ENCODE measurements at regions not wholly inside any gene's neighbourhood (a gene's known extent, or its start where the extent isn't known, plus 50 kb on each side); places are given as distances from the start of the nearest gene placed in this dataset.

DNA sequence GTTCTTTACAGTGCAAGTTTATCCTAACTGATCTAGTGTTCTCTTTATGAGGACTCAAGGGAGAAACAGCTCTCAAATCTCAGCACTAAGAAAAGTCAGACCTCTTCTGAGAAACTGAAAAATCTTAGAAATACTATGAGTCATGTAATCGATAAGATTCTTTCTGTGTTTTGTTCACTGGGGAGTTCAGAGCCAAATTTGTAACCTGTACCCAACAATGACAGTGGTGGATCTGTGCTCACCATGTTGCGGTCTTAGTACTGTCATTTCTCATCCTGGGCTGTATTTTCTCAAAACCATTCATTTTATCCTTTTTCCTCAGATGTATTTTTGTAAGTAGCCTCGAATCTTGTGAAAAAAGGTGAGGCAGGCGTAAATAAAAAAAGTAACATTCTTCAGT lies 146.4 kb downstream of the ACER2 start:
- no peak for TF ChIP-seq JUND (IDR thresholded peaks at IDR 0.05; ENCODE audit: low read depth)
- DNase-seq (ENCODE audit: low read depth in 1 of 2, low spot score in 1 of 2) = no peak
- in situ Hi-C loops (cut with HindIII; ENCODE audit: low pct_unique_long_range_greater_than_20kb, low sequenced_read_pairs) = no loop called here

DNA sequence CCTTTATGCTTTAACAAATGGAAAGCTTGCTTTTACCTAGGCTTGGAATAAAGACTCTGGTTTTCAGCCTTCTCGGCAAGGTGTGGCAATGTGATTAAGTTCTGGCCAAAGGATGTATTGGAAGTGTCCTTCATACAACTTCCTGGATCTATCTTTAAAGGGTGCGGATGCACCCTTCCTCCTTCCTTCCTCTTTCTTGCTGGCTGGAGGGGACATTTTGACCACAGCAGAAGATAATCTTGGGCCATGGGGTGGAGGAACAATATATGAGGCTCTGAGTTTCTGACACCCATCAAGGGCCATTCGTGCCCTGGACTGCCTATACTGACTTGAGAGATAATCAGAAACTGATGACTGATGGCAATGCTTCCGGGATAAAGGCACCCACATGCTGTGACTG lies 145.7 kb downstream of the ACER2 start:
- in situ Hi-C loops (cut with HindIII; ENCODE audit: low pct_unique_long_range_greater_than_20kb, low sequenced_read_pairs) = no loop called here
- no peak for TF ChIP-seq JUND (IDR thresholded peaks at IDR 0.05; ENCODE audit: low read depth)
- DNase-seq (ENCODE audit: low read depth in 1 of 2, low spot score in 1 of 2) = no peak

DNA sequence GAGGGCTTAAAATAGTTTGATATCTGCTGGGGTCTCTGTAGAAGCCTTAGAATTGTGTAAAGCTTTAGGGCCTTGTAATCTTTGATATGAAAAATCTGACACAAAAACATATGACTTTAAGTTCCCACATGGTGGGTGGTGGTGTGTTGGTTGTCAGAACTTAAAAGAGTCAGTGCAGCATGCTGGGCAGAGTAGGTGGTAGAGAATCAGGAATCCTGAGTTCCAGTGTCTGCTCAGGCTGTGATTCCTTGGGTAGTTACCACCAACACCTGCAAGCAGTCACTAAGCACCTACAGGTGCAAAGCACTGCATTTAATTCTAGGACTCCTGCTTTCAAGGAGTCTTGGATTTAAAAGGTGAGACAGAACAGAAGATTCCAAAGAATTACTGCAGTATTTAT lies 144.6 kb downstream of the ACER2 start:
- TF ChIP-seq JUND (IDR thresholded peaks at IDR 0.05; ENCODE audit: low read depth) = no peak
- no peak for DNase-seq (ENCODE audit: low read depth in 1 of 2, low spot score in 1 of 2)
- in situ Hi-C loops (cut with HindIII; ENCODE audit: low pct_unique_long_range_greater_than_20kb, low sequenced_read_pairs) = no loop called here

DNA sequence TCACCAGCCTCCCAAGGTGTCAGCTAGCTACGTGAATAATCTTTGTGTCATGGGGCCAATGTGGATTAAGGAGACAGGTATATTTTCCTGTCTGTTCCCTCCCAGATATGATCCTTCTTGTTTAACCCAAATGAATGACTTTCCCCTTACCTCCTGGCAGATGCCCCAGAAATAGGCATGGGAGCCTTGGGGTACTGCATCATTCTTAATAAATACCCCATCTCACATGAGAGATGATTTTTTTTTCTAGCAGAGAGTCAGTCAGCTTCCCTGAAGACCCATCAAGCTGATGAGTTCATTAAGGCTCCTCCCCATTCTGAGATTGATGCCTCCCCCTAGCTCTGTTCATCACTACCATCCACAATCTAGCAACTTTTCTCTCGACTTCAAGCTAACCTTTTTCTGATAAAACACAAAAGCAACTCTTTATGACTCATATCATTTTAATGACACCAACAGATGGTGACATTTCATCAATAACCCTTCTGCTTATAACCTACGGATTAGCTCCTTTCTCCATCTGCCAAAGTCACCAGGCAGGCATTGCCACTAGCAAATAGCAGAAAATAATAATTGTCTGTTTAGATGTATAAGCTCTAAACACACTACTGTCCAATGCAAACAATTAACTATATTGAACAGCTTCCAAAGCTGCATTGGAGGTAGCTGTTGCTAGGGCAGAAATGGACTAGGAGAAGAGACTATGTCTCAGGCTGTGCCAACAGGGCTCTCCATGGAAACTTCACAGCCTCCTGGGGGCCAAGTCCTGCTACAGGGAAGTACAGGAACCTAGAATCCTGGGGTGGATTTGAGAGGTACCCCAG lies 143.7 kb downstream of the ACER2 start:
- in situ Hi-C loops (cut with HindIII; ENCODE audit: low pct_unique_long_range_greater_than_20kb, low sequenced_read_pairs) = no loop called here
- no peak for TF ChIP-seq JUND (IDR thresholded peaks at IDR 0.05; ENCODE audit: low read depth)
- peak in 1 of 2 experiments; percentile 9 for DNase-seq (ENCODE audit: low read depth in 1 of 2, low spot score in 1 of 2)

DNA sequence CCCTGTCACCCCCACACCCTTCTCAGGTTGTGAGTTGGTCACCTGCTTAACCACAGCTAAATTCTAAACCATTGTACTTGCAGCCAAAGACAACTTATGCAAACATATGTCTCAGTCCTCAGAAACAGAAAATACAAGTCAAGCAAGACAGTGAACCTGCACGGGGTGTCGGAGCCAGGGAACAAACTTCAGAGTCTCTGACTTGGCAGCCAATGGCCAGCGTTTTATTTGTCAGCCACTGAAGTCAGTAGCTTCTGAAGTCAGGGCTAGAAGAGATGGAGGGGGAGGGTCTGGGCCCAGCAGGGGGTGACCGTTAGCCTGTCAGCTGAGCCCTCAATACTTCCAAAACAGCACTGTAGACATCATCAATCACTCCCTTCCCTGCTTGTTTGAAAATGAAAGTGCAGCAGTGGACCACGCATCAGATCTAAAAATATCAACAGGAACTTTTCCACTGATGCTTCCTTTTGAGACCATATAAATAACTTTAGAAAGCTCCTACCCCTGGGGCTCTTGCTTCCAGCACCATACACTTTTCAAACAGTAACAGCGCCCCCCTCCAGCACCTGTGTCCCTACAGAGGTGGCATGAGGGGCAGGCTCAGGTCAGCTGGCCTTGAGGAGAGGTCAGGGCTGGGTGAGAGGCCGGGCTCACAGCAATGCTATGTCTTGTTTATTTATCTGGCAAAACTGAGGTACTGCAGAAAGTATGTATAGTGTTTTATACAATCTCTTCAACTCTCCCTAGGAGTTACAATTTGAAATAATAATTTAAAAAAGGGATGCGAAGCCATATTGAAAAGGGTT lies 142.5 kb downstream of the ACER2 start:
- in situ Hi-C loops (cut with HindIII; ENCODE audit: low pct_unique_long_range_greater_than_20kb, low sequenced_read_pairs) = no loop called here
- peak in 1 of 2 experiments; percentile 75 for DNase-seq (ENCODE audit: low read depth in 1 of 2, low spot score in 1 of 2)
- TF ChIP-seq JUND (IDR thresholded peaks at IDR 0.05; ENCODE audit: low read depth) = no peak

DNA sequence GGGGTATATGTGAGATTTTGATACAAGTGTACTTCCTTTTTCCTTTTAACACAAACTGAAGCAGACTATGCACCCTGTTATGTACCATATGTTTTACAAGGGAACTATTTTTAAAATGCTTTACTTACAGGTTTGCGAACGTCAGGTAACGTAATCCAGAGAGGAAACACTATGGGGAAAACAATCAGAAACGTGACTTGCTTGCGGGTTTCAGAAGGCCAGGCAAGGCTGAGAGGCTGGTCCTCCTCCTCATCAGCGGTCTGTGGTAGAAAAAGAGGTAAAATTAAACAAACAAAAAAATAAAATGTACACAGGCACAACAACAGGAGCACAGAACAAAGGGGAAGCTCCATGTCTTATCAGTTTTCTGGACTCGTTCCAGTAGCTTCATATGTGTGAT lies 141.2 kb downstream of the ACER2 start:
- TF ChIP-seq JUND (IDR thresholded peaks at IDR 0.05; ENCODE audit: low read depth) = no peak
- in situ Hi-C loops (cut with HindIII; ENCODE audit: low pct_unique_long_range_greater_than_20kb, low sequenced_read_pairs) = no loop called here
- DNase-seq (ENCODE audit: low read depth in 1 of 2, low spot score in 1 of 2) = no peak

DNA sequence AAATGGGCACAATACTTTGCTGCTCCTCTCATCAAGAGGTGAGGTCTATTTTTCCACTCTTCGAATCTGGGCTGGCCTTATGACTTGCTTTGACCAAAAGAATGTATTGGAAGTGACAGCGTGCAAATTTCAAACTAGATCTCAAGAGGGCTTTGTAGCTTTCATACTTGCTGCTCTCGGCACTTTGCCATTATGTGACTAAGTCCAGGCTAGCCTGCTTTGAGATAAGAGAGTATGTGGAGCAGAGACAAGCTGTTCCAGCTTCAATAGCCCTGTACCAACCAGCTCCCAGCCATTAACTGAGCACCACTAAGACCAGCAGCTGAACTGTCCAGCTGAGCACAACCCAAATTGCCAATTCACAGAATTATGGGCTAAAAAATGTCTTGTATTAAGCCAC lies 124.6 kb downstream of the ACER2 start:
- no peak for DNase-seq (ENCODE audit: low read depth in 1 of 2, low spot score in 1 of 2)
- TF ChIP-seq JUND (IDR thresholded peaks at IDR 0.05; ENCODE audit: low read depth) = no peak
- in situ Hi-C loops (cut with HindIII; ENCODE audit: low pct_unique_long_range_greater_than_20kb, low sequenced_read_pairs) = no loop called here

DNA sequence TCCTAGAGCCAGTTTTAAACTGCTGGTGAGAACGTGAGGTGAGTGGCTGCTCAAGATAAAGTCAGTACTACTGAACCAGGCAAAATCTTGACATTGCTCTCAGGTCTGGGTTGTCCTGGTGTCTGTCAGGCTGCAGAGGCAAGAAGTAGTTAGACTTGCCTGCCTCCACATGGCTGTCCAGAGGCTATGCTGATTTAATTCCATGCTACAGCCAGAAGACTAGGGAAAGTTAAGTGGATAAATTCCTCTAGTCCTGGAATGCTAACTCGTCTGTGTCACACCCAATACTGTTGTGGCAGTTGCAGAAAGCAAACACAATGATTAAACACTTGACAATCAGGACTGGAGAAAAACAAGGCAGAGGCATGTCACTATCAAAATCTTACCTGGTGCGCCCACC lies 118.9 kb downstream of the ACER2 start:
- peak in 1 of 2 experiments; percentile 10 for DNase-seq (ENCODE audit: low read depth in 1 of 2, low spot score in 1 of 2)
- in situ Hi-C loops (cut with HindIII; ENCODE audit: low pct_unique_long_range_greater_than_20kb, low sequenced_read_pairs) = no loop called here
- no peak for TF ChIP-seq JUND (IDR thresholded peaks at IDR 0.05; ENCODE audit: low read depth)

DNA sequence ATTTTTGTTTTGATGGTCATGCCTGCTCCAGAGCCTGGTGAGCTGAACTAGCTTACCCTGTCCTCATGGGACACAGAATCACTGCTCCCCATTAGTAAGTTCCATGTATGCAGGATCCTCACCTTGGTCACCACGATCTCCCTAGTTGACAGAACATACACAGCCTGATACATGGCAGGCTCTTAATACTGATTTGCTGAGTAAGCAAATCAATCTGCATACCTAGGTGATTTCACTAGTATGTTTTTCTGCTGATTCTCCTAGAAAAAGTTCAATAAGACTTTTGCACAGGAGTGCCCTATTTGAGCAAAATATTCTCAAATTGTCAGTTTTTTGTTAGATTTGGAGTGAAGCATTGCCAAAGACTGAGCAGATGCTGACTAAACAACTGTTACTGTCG lies 113.7 kb downstream of the ACER2 start:
- in situ Hi-C loops (cut with HindIII; ENCODE audit: low pct_unique_long_range_greater_than_20kb, low sequenced_read_pairs) = no loop called here
- DNase-seq (ENCODE audit: low read depth in 1 of 2, low spot score in 1 of 2) = no peak
- no peak for TF ChIP-seq JUND (IDR thresholded peaks at IDR 0.05; ENCODE audit: low read depth)

DNA sequence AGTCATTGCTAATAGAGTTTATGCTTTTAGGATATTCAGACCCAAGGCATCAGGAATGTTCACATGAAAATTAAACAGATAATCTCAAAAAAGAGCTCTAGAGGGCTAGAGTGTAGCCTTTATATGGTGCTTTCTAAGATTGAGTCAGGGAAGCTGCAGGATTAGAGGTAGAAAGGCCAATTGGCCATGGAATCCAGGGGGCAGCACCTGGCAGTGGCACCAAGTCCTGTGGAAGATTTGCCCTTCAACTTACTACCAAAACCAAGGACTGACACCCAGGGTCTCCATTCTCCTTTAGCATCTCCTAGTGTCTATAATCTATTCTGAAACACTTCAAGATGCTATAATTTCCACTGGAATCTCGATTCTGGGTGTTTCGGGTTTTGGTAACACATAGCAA lies 112.4 kb downstream of the ACER2 start:
- no peak for DNase-seq (ENCODE audit: low read depth in 1 of 2, low spot score in 1 of 2)
- TF ChIP-seq JUND (IDR thresholded peaks at IDR 0.05; ENCODE audit: low read depth) = no peak
- in situ Hi-C loops (cut with HindIII; ENCODE audit: low pct_unique_long_range_greater_than_20kb, low sequenced_read_pairs) = no loop called here

DNA sequence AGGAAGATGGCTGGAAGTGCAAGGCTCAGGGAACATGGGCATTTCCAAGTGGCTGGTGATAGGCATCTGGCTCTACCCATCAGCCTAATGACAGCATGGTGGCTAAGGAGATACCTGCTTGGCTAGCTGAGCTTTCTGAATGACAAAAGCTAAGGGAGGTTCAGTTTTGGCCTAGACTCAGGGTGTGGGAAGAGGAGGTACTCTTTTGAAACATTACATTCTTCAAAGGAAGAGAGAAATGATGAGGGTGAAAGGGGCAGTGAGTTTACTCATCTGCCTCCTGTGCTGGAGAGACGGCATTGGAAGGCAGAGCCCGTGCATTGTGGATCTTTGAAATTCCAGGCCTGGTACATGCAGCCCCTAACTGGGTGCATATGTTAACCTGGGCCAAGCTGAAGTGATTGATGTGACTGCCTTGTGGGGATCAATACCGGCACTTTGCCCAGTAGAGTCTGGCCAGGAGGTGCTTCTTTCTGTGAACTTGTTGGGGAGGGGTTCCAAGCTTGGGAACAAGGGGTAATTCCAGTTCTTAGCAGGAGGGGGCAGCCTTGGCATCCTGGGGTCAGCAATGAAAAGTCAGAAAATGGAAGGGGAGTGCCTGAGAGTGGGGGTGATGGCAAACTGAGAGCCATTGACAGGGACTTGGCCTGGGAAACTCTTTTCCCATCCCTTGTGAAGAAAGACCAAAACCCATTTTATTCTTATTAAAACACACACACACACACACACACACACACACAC lies 108.6 kb downstream of the ACER2 start:
- in situ Hi-C loops (cut with HindIII; ENCODE audit: low pct_unique_long_range_greater_than_20kb, low sequenced_read_pairs) = no loop called here
- peak in 1 of 2 experiments; percentile 25 for DNase-seq (ENCODE audit: low read depth in 1 of 2, low spot score in 1 of 2)

DNA sequence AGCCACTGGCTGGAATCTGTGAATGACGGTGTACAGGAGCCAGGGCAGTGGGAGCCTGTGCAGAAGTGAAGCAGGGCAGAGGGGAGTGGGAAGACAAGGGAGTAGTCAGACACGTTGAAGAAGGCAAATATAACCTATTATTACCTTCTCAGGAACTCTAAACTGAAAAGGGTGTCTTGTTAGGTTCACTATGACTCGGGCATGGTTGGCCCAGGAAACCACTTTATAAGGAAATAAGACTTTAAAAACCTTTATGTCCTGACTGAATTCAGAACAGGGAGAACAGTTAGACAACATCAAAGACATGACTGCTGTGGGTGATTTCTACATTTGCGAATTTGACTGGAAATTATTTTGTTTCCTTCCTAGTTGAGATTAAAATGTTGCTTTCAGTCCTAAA lies 107.5 kb downstream of the ACER2 start:
- TF ChIP-seq JUND (IDR thresholded peaks at IDR 0.05; ENCODE audit: low read depth) = no peak
- DNase-seq (ENCODE audit: low read depth in 1 of 2, low spot score in 1 of 2) = no peak
- in situ Hi-C loops (cut with HindIII; ENCODE audit: low pct_unique_long_range_greater_than_20kb, low sequenced_read_pairs) = no loop called here

More for the DNA sequence above, 108.6 kb downstream of the ACER2 start:
- TF ChIP-seq JUND (IDR thresholded peaks at IDR 0.05; ENCODE audit: low read depth) = no peak
